ENCODE measurements at regions not wholly inside any gene's neighbourhood (a gene's known extent, or its start where the extent isn't known, plus 50 kb on each side); places are given as distances from the start of the nearest gene placed in this dataset.

DNA sequence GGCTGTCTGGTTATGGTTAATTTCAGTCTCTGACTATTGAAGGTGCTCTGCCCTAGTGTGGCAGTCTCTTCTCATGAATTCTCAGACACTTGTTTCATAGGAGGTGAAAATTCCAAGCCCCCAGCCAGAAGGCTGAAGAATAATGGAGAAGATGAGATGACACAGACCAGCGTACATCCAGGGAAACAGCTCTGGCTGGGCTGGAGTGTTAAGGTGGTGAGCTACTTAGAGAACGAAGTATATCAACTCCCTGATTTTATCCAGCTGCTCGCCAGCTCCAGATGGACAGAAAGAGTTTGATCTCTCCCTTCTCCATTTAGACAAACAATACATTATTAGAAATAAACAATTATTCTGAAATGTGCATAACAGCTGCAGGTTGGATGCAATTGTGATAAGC lies 494.5 kb upstream of the RGMA start:
- POLR2A ChIA-PET: no interaction called here
- Histone ChIP-seq H3K36me3 (ENCODE audit: control insufficient read depth, insufficient read depth, low read length) (no peaks in the 10 kb centered on the region), H3K4me3 (ENCODE audit: low read depth, low read length) (no peak overlapping the region), H3K27me3 (ENCODE audit: control insufficient read depth, insufficient read depth, low read length) (no peaks in the 10 kb centered on the region)
- CTCF ChIA-PET: interaction anchor here (0.7 kb wide), 1 partner anchor 14 kb away, joined by 3 read pairs; no protein-coding TSS in a partner anchor
- no peak for DNase-seq (ENCODE audit: low read depth)
- TF ChIP-seq, protein P1, sequence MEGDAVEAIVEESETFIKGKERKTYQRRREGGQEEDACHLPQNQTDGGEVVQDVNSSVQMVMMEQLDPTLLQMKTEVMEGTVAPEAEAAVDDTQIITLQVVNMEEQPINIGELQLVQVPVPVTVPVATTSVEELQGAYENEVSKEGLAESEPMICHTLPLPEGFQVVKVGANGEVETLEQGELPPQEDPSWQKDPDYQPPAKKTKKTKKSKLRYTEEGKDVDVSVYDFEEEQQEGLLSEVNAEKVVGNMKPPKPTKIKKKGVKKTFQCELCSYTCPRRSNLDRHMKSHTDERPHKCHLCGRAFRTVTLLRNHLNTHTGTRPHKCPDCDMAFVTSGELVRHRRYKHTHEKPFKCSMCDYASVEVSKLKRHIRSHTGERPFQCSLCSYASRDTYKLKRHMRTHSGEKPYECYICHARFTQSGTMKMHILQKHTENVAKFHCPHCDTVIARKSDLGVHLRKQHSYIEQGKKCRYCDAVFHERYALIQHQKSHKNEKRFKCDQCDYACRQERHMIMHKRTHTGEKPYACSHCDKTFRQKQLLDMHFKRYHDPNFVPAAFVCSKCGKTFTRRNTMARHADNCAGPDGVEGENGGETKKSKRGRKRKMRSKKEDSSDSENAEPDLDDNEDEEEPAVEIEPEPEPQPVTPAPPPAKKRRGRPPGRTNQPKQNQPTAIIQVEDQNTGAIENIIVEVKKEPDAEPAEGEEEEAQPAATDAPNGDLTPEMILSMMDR (IDR thresholded peaks at IDR 0.05; ENCODE audit: insufficient read depth, low read depth, low read length): no peak

DNA sequence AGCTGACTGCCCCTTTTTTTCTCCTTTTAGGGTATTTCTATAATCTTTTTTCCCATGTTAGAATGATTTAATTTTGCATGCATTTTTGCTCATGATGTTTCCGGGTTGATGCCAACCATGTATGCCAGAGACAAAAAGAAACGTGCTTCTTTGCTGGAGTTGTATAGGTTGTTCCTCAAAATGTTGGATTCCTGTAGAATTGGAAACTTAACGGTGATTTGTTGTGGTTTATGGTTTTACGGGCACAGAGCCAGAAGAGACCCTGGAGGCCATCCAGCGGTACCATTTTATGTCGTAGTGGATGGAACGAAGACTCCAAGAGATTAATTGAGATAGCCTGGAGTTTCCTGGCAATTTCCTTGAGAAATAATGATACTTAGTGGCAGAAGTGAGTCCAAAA lies 481.5 kb upstream of the RGMA start:
- TF ChIP-seq, protein P1 (IDR thresholded peaks at IDR 0.05; ENCODE audit: insufficient read depth, low read depth, low read length): no peak
- ChIA-PET POLR2A (no interaction called here), CTCF (interaction anchor here (0.6 kb wide), 1 partner anchor 30 kb away, joined by 3 read pairs; no protein-coding TSS in a partner anchor)
- DNase-seq (ENCODE audit: low read depth): no peak
- Histone ChIP-seq H3K4me3 (ENCODE audit: low read depth, low read length) (no peak overlapping the region), H3K27me3 (ENCODE audit: control insufficient read depth, insufficient read depth, low read length) (no peaks in the 10 kb centered on the region), H3K36me3 (ENCODE audit: control insufficient read depth, insufficient read depth, low read length) (no peaks in the 10 kb centered on the region)

DNA sequence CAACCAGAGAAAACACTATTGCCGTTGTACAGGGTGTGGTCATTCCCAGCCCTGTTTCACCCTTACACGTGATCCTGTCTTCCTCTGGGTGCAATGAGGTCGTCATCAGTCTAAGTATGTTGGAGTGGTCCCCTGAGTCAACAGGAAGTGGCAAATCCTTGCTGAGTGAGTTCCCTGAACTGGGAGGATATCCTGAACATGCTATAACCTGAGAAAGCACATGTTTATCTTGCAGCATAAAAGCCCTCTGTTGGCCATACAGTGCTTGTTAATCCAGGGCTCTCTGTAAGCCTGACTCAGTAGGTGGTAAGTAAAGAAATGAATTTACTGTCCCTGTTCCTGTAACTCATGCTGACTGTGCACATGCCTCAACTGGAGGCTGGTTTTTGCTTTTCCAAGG lies 477.8 kb upstream of the RGMA start:
- POLR2A ChIA-PET: no interaction called here

DNA sequence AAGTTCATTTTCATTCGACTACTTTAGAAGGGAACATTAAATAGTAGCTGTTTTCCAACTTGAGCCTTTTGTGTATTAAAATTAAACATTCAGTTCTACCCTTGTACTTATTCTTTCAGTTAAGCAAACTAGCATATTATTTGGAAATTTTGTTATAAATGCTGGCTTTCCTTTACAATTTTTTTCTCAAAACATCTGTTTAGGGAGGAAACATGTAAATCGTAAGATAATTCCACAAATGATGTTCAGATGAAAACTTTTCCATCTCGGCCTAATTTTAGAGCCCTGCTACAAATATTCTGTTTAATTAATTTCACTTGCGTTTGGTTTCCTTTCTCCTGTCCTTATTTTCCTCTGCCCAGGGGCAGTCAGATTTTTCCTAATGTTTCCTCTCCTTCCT lies 476.2 kb upstream of the RGMA start:
- no peaks in the 10 kb centered on the region for H3K36me3 ChIP-seq (ENCODE audit: control insufficient read depth, insufficient read depth, low read length)
- TF ChIP-seq, protein P1 (IDR thresholded peaks at IDR 0.05; ENCODE audit: insufficient read depth, low read depth, low read length): no peak
- ChIA-PET CTCF (no interaction called here), POLR2A (no interaction called here)
- no peak overlapping the region for H3K4me3 ChIP-seq (ENCODE audit: low read depth, low read length)
- no peaks in the 10 kb centered on the region for H3K27me3 ChIP-seq (ENCODE audit: control insufficient read depth, insufficient read depth, low read length)
- no peak for DNase-seq (ENCODE audit: low read depth)

More for the DNA sequence above, 477.8 kb upstream of the RGMA start:
- H3K36me3 ChIP-seq (ENCODE audit: control insufficient read depth, insufficient read depth, low read length): no peaks in the 10 kb centered on the region
- TF ChIP-seq, protein P1 (IDR thresholded peaks at IDR 0.05; ENCODE audit: insufficient read depth, low read depth, low read length): no peak
- no peak overlapping the region for H3K4me3 ChIP-seq (ENCODE audit: low read depth, low read length)
- H3K27me3 ChIP-seq (ENCODE audit: control insufficient read depth, insufficient read depth, low read length): no peaks in the 10 kb centered on the region
- DNase-seq (ENCODE audit: low read depth): no peak
- CTCF ChIA-PET: no interaction called here

DNA sequence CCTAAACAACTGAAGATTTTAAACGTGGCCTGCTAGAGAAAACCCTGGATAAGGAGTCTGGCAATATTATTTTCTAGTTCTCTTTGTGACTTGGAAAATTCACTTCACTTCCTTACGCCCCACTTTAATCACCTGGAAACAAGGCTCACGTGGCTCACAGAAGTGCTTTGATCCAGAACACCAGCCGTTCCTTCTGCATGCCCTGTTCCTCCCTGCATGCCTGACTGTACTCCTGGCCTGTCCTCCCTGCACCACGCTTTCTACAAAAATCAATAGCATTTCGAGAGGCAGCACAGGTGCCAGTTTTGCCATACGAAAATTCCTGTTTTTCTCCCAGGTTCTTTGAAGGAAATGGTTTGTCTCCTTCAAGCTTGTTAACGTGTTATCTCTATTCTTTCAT lies 474.2 kb upstream of the RGMA start:
- TF ChIP-seq, protein P1 (IDR thresholded peaks at IDR 0.05; ENCODE audit: insufficient read depth, low read depth, low read length): no peak
- no peak for DNase-seq (ENCODE audit: low read depth)
- ChIA-PET POLR2A (no interaction called here), CTCF (no interaction called here)
- Histone ChIP-seq H3K27me3 (ENCODE audit: control insufficient read depth, insufficient read depth, low read length) (no peaks in the 10 kb centered on the region), H3K36me3 (ENCODE audit: control insufficient read depth, insufficient read depth, low read length) (no peaks in the 10 kb centered on the region), H3K4me3 (ENCODE audit: low read depth, low read length) (no peak overlapping the region)

Measured in BJ (cell line).